Neural progenitor cell (in vitro differentiated cells): ENCODE measurements at regions not wholly inside any gene's neighbourhood (a gene's known extent, or its start where the extent isn't known, plus 50 kb on each side); places are given as distances from the start of the nearest gene placed in this dataset.
"Not testable (repeated sequence)": the region's sequence is repeated elsewhere in the genome, so short reads cannot be mapped to it uniquely, and the experiment has no call there.

Source experiments
- CTCF ChIP-seq: fragments of 200-600 bp; sonication (generic); IDR thresholded peaks from 2 replicates; pipeline ENCODE4 v1.5.1; 2017; ENCODE audit warnings: antibody characterized with exemption, mild to moderate bottlenecking
- EZH2phosphoT487 ChIP-seq: fragments of 200-600 bp; sonication (generic); IDR thresholded peaks from 2 replicates; pipeline ENCODE4 v1.6.1; 2017; ENCODE audit warnings: antibody characterized with exemption

GRCh38 chr6:2302482-2302881, 57.1 kb upstream of the GMDS start:
- TF ChIP-seq CTCF, EZH2phosphoT487: not testable (repeated sequence)
